Right lobe of liver (tissue), 6 donors: ENCODE measurements at regions not wholly inside any gene's neighbourhood (a gene's known extent, or its start where the extent isn't known, plus 50 kb on each side); places are given as distances from the start of the nearest gene placed in this dataset.

Source experiments
- ATAC-seq, 4 donors: fragments of 200-7000 bp; cut with Tn5 transposase; one replicate each; pipeline ENCODE4 v1.9.1; 2020; ENCODE audit warnings: mild to moderate bottlenecking in 4 of 4, moderate library complexity in 4 of 4
- DNase-seq, 3 donors: peaks; one replicate each; pipeline ENCODE4 v3.0.0-alpha.2; 2020
- H3K27ac ChIP-seq, 3 donors: fragments of 200-600 bp; one replicate each; pipeline ENCODE4 v1.8.0; 2022
- H3K27me3 ChIP-seq, 2 donors: fragments of 200-600 bp; one replicate each; pipeline ENCODE4 v1.8.0; 2022
- H3K36me3 ChIP-seq, 4 donors: fragments of 200-600 bp; sonication (generic) in 1 of 4; one replicate each; pipeline versions ENCODE4 v1.5.1 to v1.8.0; 2017 to 2022; ENCODE audit warnings: control low read depth in 1 of 4
- H3K4me1 ChIP-seq, 4 donors: fragments of 200-600 bp; sonication (generic) in 1 of 4; one replicate each; pipeline versions ENCODE4 v1.5.1 to v1.8.0; 2017 to 2022; ENCODE audit warnings: control low read depth in 1 of 4
- H3K4me3 ChIP-seq, 3 donors: fragments of 200-600 bp; one replicate each; pipeline ENCODE4 v1.8.0; 2022
- H3K9me3 ChIP-seq, 4 donors: fragments of 200-600 bp; sonication (generic) in 1 of 4; one replicate each; pipeline versions ENCODE4 v1.5.1 to v1.8.0; 2017 to 2022; ENCODE audit warnings: control low read depth in 1 of 4
- CTCF ChIP-seq, 4 donors: fragments of 200-600 bp in 3 of 4; fragments of 450-650 bp in 1 of 4; IDR thresholded peaks; one replicate each; pipeline versions ENCODE4 v1.5.1 to v1.8.0; 2016 to 2022; ENCODE audit warnings: antibody characterized with exemption in 4 of 4, mild to moderate bottlenecking in 2 of 4
- POLR2A ChIP-seq: fragments of 450-650 bp; IDR thresholded peaks from one replicate; pipeline ENCODE4 v1.6.1; 2017; ENCODE audit warnings: antibody characterized with exemption, mild to moderate bottlenecking
- WGBS: methylation state at CpG from one replicate; pipeline ENCODE4 v1.1.6; 2018; ENCODE audit warnings: low coverage, low lambda C conversion rate; ENCODE audit not compliant: insufficient coverage; ENCODE audit errors: missing lambda C conversion rate; 5-methylcytosine and 5-hydroxymethylcytosine counted together
- intact Hi-C, 2 donors: fragments of 100-400 bp; cut with DNase I; formaldehyde crosslinking; loops; one replicate each; pipeline versions ENCODE4 v1.11.2 to v1.14.1; 2022
- donor health status: DM: no; HTN: yes; CAD: no.
- donor health status: DM: no; HTN: no; CAD: no.
- donor health status: DM: no; HTN: no; CAD: no.
- donor health status: DM: no; HTN: yes; CAD: no.
- donor health status: DM: no; HTN: yes; CAD: no.

- H3K27me3 ChIP-seq = no peaks in the 10 kb centered on the region
- WGBS = 91% methylated on average over 12 of the region's 12 CpGs
Measured at GRCh38 chr13:109416001-109416400, 370.4 kb downstream of the IRS2 start.

GRCh38 chr13:109415057-109415456 is 371.3 kb downstream of the IRS2 start:
- no peak overlapping the region for H3K27ac ChIP-seq
- no peak overlapping the region for H3K4me3 ChIP-seq
- H3K27me3 ChIP-seq = no peaks in the 10 kb centered on the region
- intact Hi-C loops = no loop called here
- DNase-seq (no peak), ATAC-seq (no peak)
- H3K4me1 ChIP-seq = peaks cover 0 to 11% (median 2%) of the 10 kb centered on the region in 4 donors
- TF ChIP-seq CTCF (IDR thresholded peaks at IDR 0.05) = no peak
- no peak for TF ChIP-seq POLR2A
- no peaks in the 10 kb centered on the region for H3K9me3 ChIP-seq
- WGBS = 87% methylated on average over 4 of the region's 4 CpGs
- H3K36me3 ChIP-seq = no peaks in the 10 kb centered on the region

More at GRCh38 chr13:109416001-109416400, 370.4 kb downstream of the IRS2 start:
- no peak for DNase-seq
- ATAC-seq = no peak
- H3K4me3 ChIP-seq = no peak overlapping the region
- peaks cover 0 to 11% (median 2%) of the 10 kb centered on the region in 4 donors for H3K4me1 ChIP-seq
- H3K27ac ChIP-seq = no peak overlapping the region
- intact Hi-C loops = no loop called here
- TF ChIP-seq POLR2A (no peak), CTCF (IDR thresholded peaks at IDR 0.05) (no peak)
- no peaks in the 10 kb centered on the region for H3K9me3 ChIP-seq
- no peaks in the 10 kb centered on the region for H3K36me3 ChIP-seq

- peak; percentile 71 to 89 (median 80) for ATAC-seq
- Histone ChIP-seq H3K27me3 (no peaks in the 10 kb centered on the region), H3K36me3 (no peaks in the 10 kb centered on the region), H3K27ac (peak overlapping the region in 2 of 3 donors; percentile 11 to 64), H3K4me3 (peak overlapping the region in 1 of 3 donors; percentile 12), H3K4me1 (peaks cover 0 to 23% (median 9%) of the 10 kb centered on the region in 4 donors), H3K9me3 (no peaks in the 10 kb centered on the region)
- intact Hi-C loops = no loop called here
- TF ChIP-seq CTCF (IDR thresholded peaks at IDR 0.05) (no peak), POLR2A (peak; percentile 22)
- 13% methylated on average over 14 of the region's 14 CpGs for WGBS
- peak; percentile 66 to 79 (median 74) for DNase-seq
Measured at GRCh38 chr13:109412283-109412901, 374.0 kb downstream of the IRS2 start.

- Histone ChIP-seq H3K4me1 (peaks cover 0 to 24% (median 9%) of the 10 kb centered on the region in 4 donors), H3K36me3 (no peaks in the 10 kb centered on the region), H3K27me3 (no peaks in the 10 kb centered on the region), H3K9me3 (no peaks in the 10 kb centered on the region), H3K4me3 (no peak overlapping the region), H3K27ac (no peak overlapping the region)
- DNase-seq (no peak), ATAC-seq (no peak)
- intact Hi-C loops = no loop called here
- WGBS = 100% methylated on average over 4 of the region's 11 CpGs
- TF ChIP-seq POLR2A (no peak), CTCF (IDR thresholded peaks at IDR 0.05) (no peak)
Measured at GRCh38 chr13:109410868-109411267, 375.5 kb downstream of the IRS2 start.
